GM15510 (cell line): ENCODE measurements at regions not wholly inside any gene's neighbourhood (a gene's known extent, or its start where the extent isn't known, plus 50 kb on each side); places are given as distances from the start of the nearest gene placed in this dataset.

Experiments used
- POLR2A ChIP-seq: IDR thresholded peaks from 3 replicates; pipeline ENCODE4 v1.6.1; 2011; ENCODE audit warnings: borderline replicate concordance; ENCODE audit not compliant: insufficient read length; ENCODE audit errors: extremely low read depth

DNA sequence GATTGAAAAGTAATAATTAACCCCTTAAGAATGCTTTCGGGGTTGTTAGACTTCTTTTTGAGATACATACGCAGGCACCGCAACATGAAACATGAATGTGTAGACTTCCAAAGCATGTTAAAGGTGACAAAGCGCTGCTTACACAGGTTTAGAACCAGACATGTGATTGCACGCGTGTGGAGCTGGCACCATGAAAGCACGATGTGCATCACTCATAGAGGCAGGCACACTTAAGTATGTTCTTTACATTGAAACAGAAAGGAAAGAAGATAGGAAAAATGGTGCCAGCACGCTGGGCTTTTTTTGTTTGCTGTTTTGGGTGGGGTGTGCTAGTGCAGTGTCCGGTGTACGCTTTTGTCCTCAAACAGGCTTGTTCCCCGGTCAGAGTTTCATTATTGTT lies 83.6 kb upstream of the PPARA start:
- TF ChIP-seq POLR2A: no peak

DNA sequence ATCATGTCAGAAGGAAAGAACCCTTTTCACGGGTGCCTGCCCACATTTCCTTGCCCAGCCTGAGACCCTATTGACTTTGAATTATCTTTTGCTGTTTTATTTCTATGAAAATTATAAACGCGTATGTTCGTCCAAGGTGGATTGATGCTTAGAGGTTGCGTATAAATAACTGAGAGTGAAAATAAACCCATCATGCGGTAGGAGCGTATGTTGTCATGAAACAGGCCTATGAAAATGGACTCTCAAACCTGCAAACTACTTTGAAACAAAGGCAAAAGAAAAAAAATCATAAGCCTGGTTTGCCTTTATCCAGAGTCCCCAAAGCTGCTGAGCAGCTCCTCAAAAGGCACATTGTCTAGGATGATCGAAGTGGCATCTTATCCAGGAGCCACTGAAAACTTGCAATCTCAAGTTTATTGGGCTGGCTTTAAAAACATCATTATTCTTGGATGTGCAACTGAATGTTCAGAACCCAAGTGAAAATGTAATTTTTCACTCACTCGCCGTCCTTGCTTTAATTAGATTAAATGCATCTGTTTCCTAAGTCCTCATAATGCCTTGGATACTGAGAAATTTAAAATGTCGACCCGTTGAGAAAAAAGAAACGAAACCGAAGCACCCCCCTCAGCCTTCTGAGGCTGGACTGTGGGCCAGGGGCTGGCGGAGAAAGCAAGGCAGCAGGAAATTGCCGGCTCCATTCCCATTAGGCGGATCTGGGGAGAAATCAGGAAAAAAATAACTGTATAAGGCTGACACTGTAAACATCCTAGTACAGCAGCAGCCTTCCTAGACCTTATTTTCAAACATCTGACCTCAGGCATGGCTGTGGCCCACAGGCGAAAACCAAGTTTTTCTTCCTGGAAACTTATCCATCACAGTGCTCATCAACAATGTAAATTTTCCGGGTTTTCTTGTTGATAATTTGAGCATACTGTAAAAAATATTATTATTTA lies 82.9 kb upstream of the PPARA start:
- no peak for TF ChIP-seq POLR2A

DNA sequence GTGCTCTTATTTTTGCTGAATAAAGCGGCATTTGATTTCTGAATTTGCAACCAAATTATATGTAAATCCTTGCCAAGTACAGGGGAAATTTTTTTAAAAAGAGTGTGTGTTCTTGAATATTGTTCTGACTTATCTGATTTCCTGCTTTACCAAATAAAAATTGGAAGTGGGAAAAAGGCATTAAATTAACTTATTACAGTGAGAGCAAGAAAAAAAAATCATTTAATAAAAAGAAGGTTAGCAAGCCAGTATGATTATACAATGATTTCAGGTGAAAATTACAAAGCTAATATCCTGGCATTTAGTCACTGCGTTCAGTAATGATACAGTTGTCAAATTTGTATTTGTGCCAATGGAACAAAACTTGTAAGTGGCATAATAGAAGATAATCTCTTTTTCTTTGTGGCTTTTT lies 82.1 kb upstream of the PPARA start:
- no peak for TF ChIP-seq POLR2A

DNA sequence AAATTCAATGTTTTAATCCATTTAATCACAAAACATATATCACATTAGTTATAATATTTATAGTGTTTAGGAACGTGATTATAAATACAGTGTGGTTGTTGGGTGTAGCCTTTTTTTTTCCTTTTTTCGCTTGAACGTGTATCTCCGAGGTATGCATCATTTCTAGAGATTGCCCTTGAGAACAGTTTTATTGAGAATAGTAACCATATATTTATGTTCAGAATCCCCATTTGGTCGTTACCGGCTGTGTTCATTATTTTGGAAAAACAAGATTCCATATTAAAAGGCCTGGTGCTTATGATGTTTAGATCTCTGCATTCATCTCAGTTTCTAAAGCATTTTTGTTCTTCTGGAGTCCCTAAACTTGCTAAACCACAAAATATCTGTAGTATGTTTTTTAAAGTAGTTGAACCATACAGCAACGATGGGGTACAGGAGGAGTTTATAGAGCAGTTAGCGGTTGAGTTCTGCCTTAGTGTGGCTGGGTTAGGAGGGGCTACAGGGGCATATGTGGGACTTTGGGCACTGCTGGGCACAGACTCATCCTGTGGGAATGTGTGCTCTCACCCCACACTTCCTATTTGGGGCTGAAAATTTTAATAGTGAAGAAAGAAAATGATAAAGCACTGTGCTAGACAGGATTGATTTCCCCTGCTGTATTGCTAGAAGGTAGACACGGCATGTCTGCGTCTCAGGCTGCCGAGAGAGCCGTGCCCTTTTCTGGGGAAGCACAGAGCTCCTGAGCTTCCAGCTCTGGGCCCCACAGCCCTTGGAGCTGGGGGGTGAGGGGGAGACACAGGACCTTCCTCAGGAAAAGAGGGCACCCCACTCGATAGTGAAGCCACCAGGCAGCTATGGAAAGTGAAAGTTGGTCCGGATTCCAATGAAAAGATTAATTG lies 81.5 kb upstream of the PPARA start:
- TF ChIP-seq POLR2A: no peak

DNA sequence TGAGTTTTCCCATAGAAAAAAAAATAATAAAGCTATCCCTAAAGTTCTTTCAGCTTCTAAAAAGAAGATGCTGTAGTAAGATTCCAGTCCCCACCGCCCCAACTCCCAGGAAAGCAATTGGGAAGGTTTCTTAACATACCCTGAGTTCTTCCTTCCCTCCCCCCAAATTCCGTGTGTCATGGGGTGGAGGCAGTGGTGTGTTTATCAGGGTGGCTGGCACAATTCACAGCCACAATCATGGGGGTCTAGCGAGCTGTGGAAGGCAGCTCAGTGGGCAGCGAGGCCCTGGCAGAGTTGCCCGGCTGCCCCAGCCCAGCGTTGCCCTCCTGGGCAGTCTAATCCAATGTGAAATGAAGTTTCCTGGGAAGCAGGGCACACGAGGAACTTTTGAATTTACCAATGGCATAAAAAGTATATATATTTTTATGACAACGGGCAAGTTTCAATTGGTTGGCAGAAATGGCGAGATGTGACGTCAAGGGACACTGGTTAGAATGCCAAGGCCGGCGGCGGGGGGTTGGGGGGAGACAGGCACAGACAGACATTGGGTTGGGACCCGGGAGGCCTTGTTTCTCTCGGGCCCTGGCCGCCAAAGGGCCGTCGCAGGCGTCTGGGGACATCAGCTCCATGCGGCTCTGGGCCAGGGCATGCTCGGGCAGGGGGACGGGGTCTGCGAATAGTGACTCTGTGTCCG lies 80.7 kb upstream of the PPARA start:
- peak; percentile 63 for TF ChIP-seq POLR2A

DNA sequence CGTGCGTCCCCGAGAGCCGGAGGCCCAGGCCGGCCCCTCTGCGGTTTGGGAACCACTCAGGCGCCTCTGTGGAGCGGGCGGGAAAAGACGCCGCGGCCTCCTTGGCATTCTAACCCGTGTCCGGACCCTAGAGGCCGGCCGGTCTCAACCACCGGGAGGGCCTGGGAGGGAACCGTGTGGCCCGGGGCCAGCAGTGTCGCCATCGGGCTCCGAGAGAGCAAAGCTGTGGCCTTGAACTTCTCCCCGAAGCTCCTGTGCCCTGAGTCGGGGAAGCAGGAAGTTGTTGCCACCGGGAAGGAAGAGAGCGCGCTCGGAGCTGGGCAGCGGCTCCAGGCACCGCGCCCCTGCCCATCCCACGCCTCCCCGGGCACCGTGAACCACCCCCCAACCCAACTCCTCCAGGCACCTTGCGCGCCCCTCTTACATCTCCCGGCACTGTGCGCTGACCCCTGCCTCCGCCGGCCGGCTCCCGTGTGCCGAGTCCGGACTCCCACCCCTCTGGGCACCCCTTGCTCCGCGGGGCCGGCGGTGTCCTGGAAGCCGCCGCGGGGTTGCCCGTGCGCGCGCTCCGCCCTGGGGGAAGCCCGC lies 80.0 kb upstream of the PPARA start:
- TF ChIP-seq POLR2A: peak; percentile 7

DNA sequence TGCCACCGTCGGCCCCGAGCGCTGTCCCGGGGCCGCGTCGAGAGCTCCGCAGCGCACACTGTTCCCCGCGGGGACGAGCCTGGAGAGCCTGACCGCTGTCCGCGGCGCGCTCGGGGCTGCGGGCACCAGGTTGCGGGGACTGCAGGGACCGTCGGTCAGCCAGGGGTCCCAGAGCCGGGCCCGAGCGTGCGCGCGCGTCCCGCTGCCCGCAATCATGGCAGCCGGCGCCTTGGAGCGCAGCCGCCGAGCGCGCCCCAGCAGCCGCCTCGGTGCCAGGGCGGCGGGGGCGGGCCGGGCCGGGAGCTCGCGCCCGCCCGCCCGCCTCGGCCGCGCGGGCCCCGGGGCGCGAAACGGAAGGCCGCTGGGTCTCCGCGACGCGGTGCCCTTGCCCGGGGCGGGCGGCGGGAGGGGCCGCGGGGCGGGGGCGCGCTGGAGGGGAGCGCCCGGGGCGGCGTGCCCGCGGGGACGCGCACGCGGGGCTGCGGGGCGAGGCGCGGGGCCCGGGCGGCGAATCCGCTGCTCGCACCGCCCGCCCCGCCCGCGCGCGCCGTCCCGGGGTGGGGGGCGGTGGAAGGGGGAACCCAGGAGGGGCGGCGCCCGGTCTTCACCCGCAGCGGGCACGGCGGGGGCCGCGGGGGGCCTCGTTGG lies 79.4 kb upstream of the PPARA start:
- TF ChIP-seq POLR2A: peak; percentile 39

DNA sequence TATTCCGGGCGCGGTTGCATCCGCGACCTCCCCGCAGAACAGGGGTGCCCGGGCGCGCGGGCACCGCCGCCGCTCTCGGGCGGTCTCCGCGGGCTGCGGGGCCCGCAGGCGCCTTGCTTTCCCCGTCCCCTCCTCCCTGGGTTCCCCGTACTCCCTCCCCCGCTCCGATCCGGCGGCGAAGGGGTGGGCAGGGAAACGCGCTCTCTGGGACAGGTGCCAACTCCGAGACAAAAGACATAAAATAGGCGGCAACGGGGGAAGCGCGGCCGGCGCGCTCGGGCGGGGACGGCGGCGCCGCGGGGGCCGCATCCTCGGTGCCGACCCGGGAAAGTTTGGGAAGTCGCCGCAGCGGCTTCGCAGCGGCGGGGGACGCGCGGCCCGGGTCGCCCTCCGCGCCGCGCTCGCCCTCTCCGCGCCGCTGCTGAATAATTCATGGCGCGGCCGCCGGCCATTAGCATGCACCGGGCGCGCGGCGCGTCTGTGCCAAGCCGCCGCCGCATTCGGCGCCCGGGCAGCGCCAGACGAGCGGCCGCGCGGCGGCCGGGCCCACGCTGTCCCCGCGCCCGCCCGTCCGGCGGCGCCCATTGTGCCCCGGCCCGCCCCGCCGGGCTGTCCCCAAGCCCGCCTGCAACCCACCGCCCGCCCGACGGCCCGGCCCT lies 78.7 kb upstream of the PPARA start:
- no peak for TF ChIP-seq POLR2A

DNA sequence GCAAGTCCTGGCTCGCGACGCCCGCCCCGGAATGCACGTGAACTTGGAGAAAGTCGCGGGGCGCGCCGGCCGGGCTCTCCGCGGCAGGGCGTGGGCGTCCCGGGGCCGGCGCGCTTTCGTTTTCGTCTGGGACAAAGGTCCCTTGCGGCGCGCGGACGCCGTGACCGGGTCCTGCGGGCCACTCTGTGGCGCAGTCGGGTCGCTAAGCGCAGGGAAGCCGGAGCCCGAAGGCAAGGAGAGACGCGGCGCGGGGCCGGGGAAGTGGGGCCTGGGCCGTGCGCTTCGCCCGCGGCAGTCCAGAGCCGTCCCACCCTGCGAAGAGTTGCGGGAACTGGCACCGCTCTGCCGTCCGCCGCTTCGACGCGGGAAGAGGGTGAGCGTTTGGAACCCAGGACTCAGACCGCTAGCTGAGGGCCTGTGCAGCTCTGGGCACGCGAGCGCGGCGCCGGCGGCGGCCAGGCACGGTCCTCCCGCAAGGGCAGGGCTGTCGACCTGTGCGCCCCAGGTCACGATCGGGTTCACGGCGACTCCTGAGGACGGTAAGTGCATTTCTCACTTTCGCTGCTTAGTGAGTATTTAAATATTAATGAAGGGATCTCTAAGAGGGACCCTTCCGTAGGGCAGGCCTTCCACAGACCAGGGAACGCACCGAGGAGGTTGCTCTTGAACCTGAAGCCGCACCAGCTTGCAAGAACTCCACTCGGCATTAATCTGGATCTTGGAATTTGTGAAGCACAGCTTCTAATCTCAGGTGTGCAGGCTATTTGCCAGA lies 78.0 kb upstream of the PPARA start:
- peak; percentile 53 for TF ChIP-seq POLR2A

DNA sequence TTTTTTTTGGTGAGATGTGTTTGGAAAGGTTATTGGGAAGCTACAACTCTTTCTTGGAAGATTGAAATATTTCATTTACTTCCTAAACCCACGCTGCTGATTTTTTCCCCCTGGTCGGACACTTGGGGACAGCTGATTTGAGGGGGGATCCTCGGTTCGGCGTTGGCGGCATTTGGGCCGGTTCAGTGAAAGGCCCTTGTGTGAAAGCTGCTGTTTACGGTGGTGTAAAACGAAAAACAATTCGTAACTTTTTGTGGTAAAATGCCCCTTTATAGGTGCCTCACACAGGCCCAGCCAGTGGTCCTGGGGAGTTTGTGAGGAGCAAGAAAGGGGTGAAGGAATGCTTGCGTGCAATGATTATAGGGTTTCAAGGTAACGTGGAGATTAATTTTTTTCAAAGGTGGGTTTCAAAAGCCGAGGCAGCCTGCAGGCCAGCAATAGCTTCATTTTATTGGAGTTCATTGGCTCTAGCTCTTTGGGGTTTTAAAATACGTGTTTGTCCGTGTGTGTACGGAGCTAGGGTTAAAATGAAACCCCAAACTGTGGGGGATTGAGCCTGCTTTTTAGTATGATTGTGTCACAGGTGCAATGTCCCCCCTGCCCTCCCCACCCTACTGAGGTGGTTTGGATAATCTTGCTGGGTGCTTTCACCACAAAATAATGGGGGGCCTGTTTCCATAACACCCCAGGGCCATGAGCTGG lies 77.2 kb upstream of the PPARA start:
- no peak for TF ChIP-seq POLR2A

DNA sequence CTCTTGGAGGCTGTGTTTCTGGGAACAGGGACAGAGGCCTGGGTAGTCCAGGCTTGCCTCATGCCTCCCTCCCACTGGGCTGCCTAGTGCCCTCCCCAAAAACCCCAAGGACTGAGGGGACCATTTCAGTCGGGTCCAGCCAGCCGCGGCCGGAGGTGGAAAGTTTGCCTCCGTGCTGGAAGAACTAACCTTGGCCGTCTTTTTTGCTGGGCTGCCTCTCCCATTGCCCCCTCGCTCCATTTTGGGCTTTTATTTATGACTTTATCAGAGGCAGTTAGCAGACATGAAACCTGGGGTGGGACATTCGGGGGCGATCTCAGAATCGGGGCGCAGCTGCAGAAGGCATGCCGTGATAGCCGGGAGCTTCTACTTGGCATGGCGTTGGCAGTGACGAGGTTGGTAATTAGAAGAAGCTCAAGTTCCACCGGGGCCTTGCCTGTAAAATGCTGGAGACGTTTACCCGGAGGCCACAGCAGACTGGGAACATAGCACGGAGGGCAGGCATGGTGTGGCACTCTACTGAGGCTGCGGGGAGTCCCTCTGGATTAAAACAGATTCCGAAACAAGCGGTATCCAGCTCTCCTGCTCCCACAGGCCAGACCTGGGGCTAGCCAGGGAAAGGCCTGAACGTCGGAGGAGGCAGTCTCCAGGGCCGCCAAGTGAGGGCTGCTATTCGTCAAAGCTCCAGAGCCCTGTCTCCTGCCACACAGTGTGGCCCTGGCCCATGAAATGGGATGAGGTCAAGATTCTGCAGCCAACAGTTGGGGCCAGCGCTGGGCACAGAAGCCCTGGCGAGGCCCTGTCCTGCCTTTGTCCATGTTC lies 76.4 kb upstream of the PPARA start:
- no peak for TF ChIP-seq POLR2A
